ENCODE measurements at regions not wholly inside any gene's neighbourhood (a gene's known extent, or its start where the extent isn't known, plus 50 kb on each side); places are given as distances from the start of the nearest gene placed in this dataset.
"Not testable (repeated sequence)": the region's sequence is repeated elsewhere in the genome, so short reads cannot be mapped to it uniquely, and the experiment has no call there.

DNA sequence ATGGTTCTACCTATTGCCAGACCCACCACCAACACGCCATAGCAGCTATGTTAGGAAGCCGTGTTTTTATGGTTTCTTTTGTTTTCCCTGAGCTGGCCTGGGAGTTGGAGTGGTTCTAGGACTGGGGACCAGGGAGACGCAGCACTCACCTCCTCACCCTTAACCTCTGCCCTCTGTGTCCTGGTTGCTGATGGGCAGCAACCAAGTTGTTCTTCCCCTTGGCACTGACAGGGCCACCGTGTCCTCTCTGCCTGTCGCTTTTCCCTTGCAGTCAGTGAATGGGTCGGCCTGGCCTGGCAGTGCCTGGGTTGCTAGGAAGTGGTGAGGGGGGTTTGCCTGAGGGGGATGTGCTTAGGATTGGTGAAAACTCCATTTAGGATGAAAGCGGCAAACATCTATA lies 197.1 kb upstream of the GATA6 start:
- no peaks in the 10 kb centered on the region for H3K36me3 Mint-ChIP-seq (ENCODE audit: low read depth)
- WGBS, 2 experiments (ENCODE audit: insufficient coverage in 1 of 2, insufficient read length in 1 of 2), result 85 to 94% methylated on average over 2 to 6 of the region's 7 CpGs

DNA sequence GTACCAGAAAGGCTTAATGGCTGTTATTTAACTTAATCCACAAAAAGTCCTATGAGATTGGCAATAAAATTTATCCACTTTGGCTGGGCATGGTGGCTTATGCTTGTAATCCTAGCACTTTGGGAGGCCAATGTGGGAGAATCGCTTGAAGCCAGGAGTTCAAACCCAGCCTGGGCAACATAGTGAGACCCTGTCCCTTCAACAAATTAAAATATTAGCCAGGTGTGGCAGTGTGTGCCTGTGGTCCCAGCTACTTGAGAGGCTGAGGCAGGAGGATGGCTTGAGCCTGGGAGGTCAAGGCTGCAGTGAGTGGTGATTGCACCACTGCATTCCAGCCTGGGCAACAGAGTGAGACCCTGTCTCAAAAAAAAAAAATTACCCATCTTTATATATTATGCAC lies 193.4 kb upstream of the GATA6 start:
- H3K27ac Mint-ChIP-seq; H3K27me3 Mint-ChIP-seq (ENCODE audit: insufficient read depth); H3K4me3 Mint-ChIP-seq; H3K27ac ChIP-seq (ENCODE audit: low read depth, low read length); H3K9me3 ChIP-seq (ENCODE audit: control insufficient read depth, low read length); H3K36me3 ChIP-seq (ENCODE audit: control insufficient read depth, insufficient read depth, low read length); H3K36me3 Mint-ChIP-seq (ENCODE audit: low read depth); DNase-seq; H3K9me3 Mint-ChIP-seq; H3K9ac ChIP-seq (ENCODE audit: extremely low read depth, low read length, poor library complexity, severe bottlenecking); H3K4me3 ChIP-seq (ENCODE audit: low read length); H3K27me3 ChIP-seq (ENCODE audit: control insufficient read depth, insufficient read depth, low read length, poor library complexity, severe bottlenecking): not testable (repeated sequence)
- WGBS, 2 experiments (ENCODE audit: insufficient coverage in 1 of 2, insufficient read length in 1 of 2), result 80 to 94% methylated on average over 1 of the region's 1 CpG
- H3K4me1 Mint-ChIP-seq, result peaks cover 29% of the 10 kb centered on the region
- H3K4me1 ChIP-seq (ENCODE audit: control insufficient read depth, insufficient read depth, low read length), result peaks cover 12% of the 10 kb centered on the region

More for the DNA sequence above, 197.1 kb upstream of the GATA6 start:
- no peaks in the 10 kb centered on the region for H3K27me3 Mint-ChIP-seq (ENCODE audit: insufficient read depth)
- Histone ChIP-seq H3K9ac (ENCODE audit: extremely low read depth, low read length, poor library complexity, severe bottlenecking) (no peak overlapping the region), H3K4me3 (ENCODE audit: low read length) (no peak overlapping the region), H3K27ac (ENCODE audit: low read depth, low read length) (no peak overlapping the region), H3K27me3 (ENCODE audit: control insufficient read depth, insufficient read depth, low read length, poor library complexity, severe bottlenecking) (no peaks in the 10 kb centered on the region), H3K4me1 (ENCODE audit: control insufficient read depth, insufficient read depth, low read length) (no peaks in the 10 kb centered on the region), H3K9me3 (ENCODE audit: control insufficient read depth, low read length) (no peaks in the 10 kb centered on the region), H3K36me3 (ENCODE audit: control insufficient read depth, insufficient read depth, low read length) (no peaks in the 10 kb centered on the region)
- H3K4me1 Mint-ChIP-seq, result peaks cover 3% of the 10 kb centered on the region
- DNase-seq, result no peak
- H3K4me3 Mint-ChIP-seq, result no peak overlapping the region
- no peak overlapping the region for H3K27ac Mint-ChIP-seq
- no peaks in the 10 kb centered on the region for H3K9me3 Mint-ChIP-seq
- TF ChIP-seq, protein P1, sequence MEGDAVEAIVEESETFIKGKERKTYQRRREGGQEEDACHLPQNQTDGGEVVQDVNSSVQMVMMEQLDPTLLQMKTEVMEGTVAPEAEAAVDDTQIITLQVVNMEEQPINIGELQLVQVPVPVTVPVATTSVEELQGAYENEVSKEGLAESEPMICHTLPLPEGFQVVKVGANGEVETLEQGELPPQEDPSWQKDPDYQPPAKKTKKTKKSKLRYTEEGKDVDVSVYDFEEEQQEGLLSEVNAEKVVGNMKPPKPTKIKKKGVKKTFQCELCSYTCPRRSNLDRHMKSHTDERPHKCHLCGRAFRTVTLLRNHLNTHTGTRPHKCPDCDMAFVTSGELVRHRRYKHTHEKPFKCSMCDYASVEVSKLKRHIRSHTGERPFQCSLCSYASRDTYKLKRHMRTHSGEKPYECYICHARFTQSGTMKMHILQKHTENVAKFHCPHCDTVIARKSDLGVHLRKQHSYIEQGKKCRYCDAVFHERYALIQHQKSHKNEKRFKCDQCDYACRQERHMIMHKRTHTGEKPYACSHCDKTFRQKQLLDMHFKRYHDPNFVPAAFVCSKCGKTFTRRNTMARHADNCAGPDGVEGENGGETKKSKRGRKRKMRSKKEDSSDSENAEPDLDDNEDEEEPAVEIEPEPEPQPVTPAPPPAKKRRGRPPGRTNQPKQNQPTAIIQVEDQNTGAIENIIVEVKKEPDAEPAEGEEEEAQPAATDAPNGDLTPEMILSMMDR (conservative IDR thresholded peaks at IDR 0.05), result no peak

DNA sequence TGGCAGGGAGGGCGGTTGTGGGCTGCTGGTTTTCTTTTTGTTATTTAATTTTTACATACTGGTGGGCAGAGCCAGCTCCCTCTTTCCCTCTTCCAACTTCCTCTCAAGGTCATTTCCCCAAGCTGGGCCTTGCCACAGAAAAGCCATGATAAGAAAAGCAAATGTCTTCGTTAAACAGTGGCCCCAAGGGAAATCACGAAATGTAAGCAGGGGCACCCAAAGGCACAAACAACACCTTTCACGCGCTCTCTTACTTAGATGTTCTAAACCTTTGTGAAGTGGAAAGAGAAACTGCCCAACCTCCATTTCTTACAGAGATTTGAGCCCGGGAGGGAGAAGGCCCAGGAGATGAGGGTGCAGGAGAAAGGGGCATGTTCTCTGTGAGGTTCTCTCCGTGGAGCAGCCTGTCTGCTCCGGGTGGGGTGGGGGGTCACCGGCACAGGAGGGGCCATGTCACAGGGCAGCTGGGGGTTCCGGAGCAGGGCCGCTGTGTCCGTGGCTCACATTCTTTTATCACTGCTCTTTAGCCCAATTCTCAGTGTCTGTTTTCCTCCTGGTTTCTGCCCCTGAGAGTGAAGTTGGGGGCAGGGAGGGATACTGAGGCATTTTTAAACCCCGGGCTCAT lies 190.7 kb upstream of the GATA6 start:
- H3K4me1 Mint-ChIP-seq, result peaks cover 31% of the 10 kb centered on the region
- H3K9me3 ChIP-seq (ENCODE audit: control insufficient read depth, low read length), result peaks cover 14% of the 10 kb centered on the region
- H3K27ac Mint-ChIP-seq, result no peak overlapping the region
- DNase-seq, result no peak
- no peaks in the 10 kb centered on the region for H3K27me3 ChIP-seq (ENCODE audit: control insufficient read depth, insufficient read depth, low read length, poor library complexity, severe bottlenecking)
- H3K4me3 Mint-ChIP-seq, result no peak overlapping the region
- no peak overlapping the region for H3K9ac ChIP-seq (ENCODE audit: extremely low read depth, low read length, poor library complexity, severe bottlenecking)
- H3K36me3 ChIP-seq (ENCODE audit: control insufficient read depth, insufficient read depth, low read length), result no peaks in the 10 kb centered on the region
- WGBS, 2 experiments (ENCODE audit: insufficient coverage in 1 of 2, insufficient read length in 1 of 2), result 58 to 75% methylated on average over 4 to 12 of the region's 13 CpGs
- H3K9me3 Mint-ChIP-seq, result peaks cover 6% of the 10 kb centered on the region
- peaks cover 14% of the 10 kb centered on the region for H3K4me1 ChIP-seq (ENCODE audit: control insufficient read depth, insufficient read depth, low read length)
- H3K27me3 Mint-ChIP-seq (ENCODE audit: insufficient read depth), result no peaks in the 10 kb centered on the region
- H3K27ac ChIP-seq (ENCODE audit: low read depth, low read length), result no peak overlapping the region
- TF ChIP-seq, protein P1 (conservative IDR thresholded peaks at IDR 0.05), result no peak
- H3K36me3 Mint-ChIP-seq (ENCODE audit: low read depth), result peaks cover 4% of the 10 kb centered on the region
- H3K4me3 ChIP-seq (ENCODE audit: low read length), result no peak overlapping the region

DNA sequence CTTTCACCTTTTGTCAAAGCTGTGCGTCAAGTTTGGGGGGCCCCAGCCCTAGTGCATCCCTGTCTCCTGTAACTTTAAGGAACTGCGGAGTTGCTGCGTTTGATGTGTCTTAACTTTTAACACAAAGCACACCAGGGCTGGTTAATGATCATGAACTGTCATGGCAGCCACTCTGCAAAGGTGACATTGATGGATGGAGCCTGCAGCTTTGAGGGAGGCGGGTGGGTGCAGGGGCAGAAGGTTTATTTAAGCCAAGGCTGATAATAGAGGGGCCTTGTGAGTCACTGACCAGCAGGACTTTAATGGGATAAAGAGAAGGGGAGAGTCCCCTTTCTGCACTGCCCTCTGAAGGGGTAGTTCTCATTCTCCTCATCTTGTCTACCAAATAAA lies 190.2 kb upstream of the GATA6 start:
- WGBS, 2 experiments (ENCODE audit: insufficient coverage in 1 of 2, insufficient read length in 1 of 2), result 74 to 80% methylated on average over 3 to 4 of the region's 4 CpGs
- H3K27ac Mint-ChIP-seq, result no peak overlapping the region

More for the DNA sequence above, 190.2 kb upstream of the GATA6 start:
- peaks cover 14% of the 10 kb centered on the region for H3K9me3 ChIP-seq (ENCODE audit: control insufficient read depth, low read length)
- TF ChIP-seq, protein P1 (conservative IDR thresholded peaks at IDR 0.05), result no peak
- H3K36me3 ChIP-seq (ENCODE audit: control insufficient read depth, insufficient read depth, low read length), result no peaks in the 10 kb centered on the region
- H3K4me3 ChIP-seq (ENCODE audit: low read length), result no peak overlapping the region
- peaks cover 14% of the 10 kb centered on the region for H3K4me1 ChIP-seq (ENCODE audit: control insufficient read depth, insufficient read depth, low read length)
- no peak overlapping the region for H3K4me3 Mint-ChIP-seq
- H3K27ac ChIP-seq (ENCODE audit: low read depth, low read length), result no peak overlapping the region
- no peak overlapping the region for H3K9ac ChIP-seq (ENCODE audit: extremely low read depth, low read length, poor library complexity, severe bottlenecking)
- peaks cover 6% of the 10 kb centered on the region for H3K9me3 Mint-ChIP-seq
- H3K36me3 Mint-ChIP-seq (ENCODE audit: low read depth), result peaks cover 4% of the 10 kb centered on the region
- H3K27me3 ChIP-seq (ENCODE audit: control insufficient read depth, insufficient read depth, low read length, poor library complexity, severe bottlenecking), result no peaks in the 10 kb centered on the region
- peaks cover 31% of the 10 kb centered on the region for H3K4me1 Mint-ChIP-seq
- DNase-seq, result no peak
- no peaks in the 10 kb centered on the region for H3K27me3 Mint-ChIP-seq (ENCODE audit: insufficient read depth)

Measured in endodermal cell (in vitro differentiated cells).